GM23338 (cell line): ENCODE measurements at regions not wholly inside any gene's neighbourhood (a gene's known extent, or its start where the extent isn't known, plus 50 kb on each side); places are given as distances from the start of the nearest gene placed in this dataset.

ENCODE experiments used
- ATAC-seq: fragments of 200-7000 bp; cut with Tn5 transposase; 3 replicates; pipeline ENCODE4 v1.9.1; 2020
- DNase-seq: peaks from one replicate; pipeline ENCODE4 v3.0.0-alpha.2; 2015; ENCODE audit warnings: low spot score
- H2AFZ ChIP-seq: fragments of 200-600 bp; sonication (generic); 2 replicates; pipeline ENCODE4 v1.8.0; 2016; ENCODE audit warnings: antibody characterized with exemption, mild to moderate bottlenecking, moderate library complexity
- H3F3A ChIP-seq: fragments of 200-600 bp; sonication (generic); replicated peaks from 2 replicates; pipeline ENCODE4 v1.8.0; 2017; ENCODE audit warnings: antibody characterized with exemption, mixed run types, low read depth
- H3K27ac ChIP-seq: fragments of 200-600 bp; sonication (generic); 2 replicates; pipeline ENCODE4 v1.6.1; 2016; ENCODE audit warnings: low read depth
- H3K27me3 ChIP-seq: fragments of 200-600 bp; sonication (generic); 2 replicates; pipeline ENCODE4 v1.8.0; 2016; ENCODE audit warnings: mild to moderate bottlenecking, mixed run types, moderate library complexity; ENCODE audit not compliant: insufficient read depth
- H3K36me3 ChIP-seq: fragments of 200-600 bp; sonication (generic); 2 replicates; pipeline ENCODE4 v1.8.0; 2016; ENCODE audit warnings: mild to moderate bottlenecking; ENCODE audit not compliant: insufficient read depth
- H3K4me1 ChIP-seq: fragments of 200-600 bp; sonication (generic); 2 replicates; pipeline ENCODE4 v1.8.0; 2016; ENCODE audit warnings: mild to moderate bottlenecking, moderate library complexity; ENCODE audit not compliant: insufficient read depth
- H3K4me2 ChIP-seq: fragments of 200-600 bp; sonication (generic); 2 replicates; pipeline ENCODE4 v1.7.1; 2017; ENCODE audit warnings: mixed run types
- H3K4me3 ChIP-seq: fragments of 200-600 bp; sonication (generic); 2 replicates; pipeline ENCODE4 v1.6.1; 2016; ENCODE audit warnings: mixed run types
- H3K79me2 ChIP-seq: fragments of 200-600 bp; sonication (generic); replicated peaks from 2 replicates; pipeline ENCODE4 v1.8.0; 2017; ENCODE audit warnings: mild to moderate bottlenecking; ENCODE audit not compliant: insufficient read depth
- H3K9me2 ChIP-seq: fragments of 200-600 bp; sonication (generic); 2 replicates; pipeline ENCODE4 v1.8.0; 2017; ENCODE audit not compliant: insufficient read depth
- H4K20me1 ChIP-seq: fragments of 200-600 bp; sonication (generic); replicated peaks from 2 replicates; pipeline ENCODE4 v1.8.0; 2017; ENCODE audit warnings: mild to moderate bottlenecking; ENCODE audit not compliant: insufficient read depth
- H3K27ac Mint-ChIP-seq: 2 replicates; pipeline ENCODE4 v1.8.0; 2020; ENCODE audit warnings: inconsistent platforms, mild to moderate bottlenecking, moderate library complexity, mixed read lengths
- H3K27me3 Mint-ChIP-seq: 3 replicates; pipeline ENCODE4 v1.8.0; 2022; ENCODE audit warnings: low read depth, mild to moderate bottlenecking, moderate library complexity, mixed read lengths, inconsistent platforms; ENCODE audit not compliant: insufficient read depth, poor library complexity
- H3K36me3 Mint-ChIP-seq: 3 replicates; pipeline ENCODE4 v1.8.0; 2021; ENCODE audit warnings: low read depth, mild to moderate bottlenecking, inconsistent platforms, moderate library complexity, mixed read lengths
- H3K4me1 Mint-ChIP-seq: 3 replicates; pipeline ENCODE4 v1.8.0; 2020; ENCODE audit warnings: mild to moderate bottlenecking, inconsistent platforms, mixed read lengths
- H3K4me3 Mint-ChIP-seq: 3 replicates; pipeline ENCODE4 v1.8.0; 2021; ENCODE audit warnings: moderate library complexity, mild to moderate bottlenecking, inconsistent platforms, mixed read lengths
- H3K9me3 Mint-ChIP-seq: 3 replicates; pipeline ENCODE4 v1.8.0; 2020; ENCODE audit warnings: moderate library complexity, mild to moderate bottlenecking, inconsistent platforms, mixed read lengths
- CREB1 ChIP-seq: fragments of 250-450 bp; sonication (Bioruptor Pico); IDR thresholded peaks from 2 replicates; pipeline ENCODE4 v1.5.0; 2020; ENCODE audit warnings: low read depth, mild to moderate bottlenecking, moderate library complexity
- ETS1 ChIP-seq: IDR thresholded peaks from 2 replicates; pipeline ENCODE4 v1.6.1; 2016; ENCODE audit warnings: antibody characterized with exemption
- EZH2 ChIP-seq: fragments of 200-600 bp; sonication (generic); IDR thresholded peaks from one replicate; pipeline ENCODE4 v1.8.0; 2017; ENCODE audit warnings: antibody characterized with exemption, mild to moderate bottlenecking, low read depth; ENCODE audit not compliant: unreplicated experiment
- JUNB ChIP-seq: IDR thresholded peaks from one replicate; pipeline ENCODE4 v1.6.1; 2016; ENCODE audit warnings: antibody characterized with exemption; ENCODE audit not compliant: unreplicated experiment
- NANOG ChIP-seq: IDR thresholded peaks from 2 replicates; pipeline ENCODE4 v1.6.1; 2016; ENCODE audit warnings: antibody characterized with exemption, borderline replicate concordance
- TF ChIP-seq, protein P1 (sequence below): fragments of 250-450 bp; sonication (Bioruptor Pico); IDR thresholded peaks from 2 replicates; pipeline ENCODE4 v1.5.0; 2020; ENCODE audit warnings: mild to moderate bottlenecking, moderate library complexity
- TF ChIP-seq, protein P2 (sequence below), 2 experiments: fragments of 200-600 bp in 1 of 2; sonication (generic) in 1 of 2; conservative IDR thresholded peaks; 2 replicates each; pipeline versions ENCODE4 v1.5.1 to v1.6.1; 2016 to 2017; ENCODE audit warnings: antibody characterized with exemption in 2 of 2, low read depth in 2 of 2, mild to moderate bottlenecking in 2 of 2, moderate library complexity in 1 of 2

DNA sequence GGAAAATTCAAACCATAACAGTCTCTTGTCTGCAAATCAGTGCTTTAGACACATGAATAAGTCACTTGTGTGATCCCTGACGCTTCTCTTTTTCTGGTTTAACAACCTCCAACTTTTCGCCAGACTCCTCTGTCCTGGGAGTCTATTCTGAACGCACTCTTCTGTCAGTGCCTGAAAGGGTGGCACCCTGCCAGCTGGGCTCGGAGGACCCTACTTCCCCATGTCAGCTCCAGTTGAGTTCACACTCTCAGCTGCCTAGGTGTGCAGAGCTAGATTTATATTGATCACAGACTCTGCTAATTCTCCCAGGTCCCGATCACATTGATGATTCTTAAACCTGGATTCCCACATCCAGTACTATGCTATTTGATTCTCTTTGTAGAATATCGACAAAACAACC is 649.1 kb downstream of the BNC2 start:
- Mint-ChIP-seq H3K4me1 (peaks cover 20% of the 10 kb centered on the region), H3K4me3 (no peak overlapping the region), H3K27me3 (peaks cover 2% of the 10 kb centered on the region), H3K9me3 (no peaks in the 10 kb centered on the region), H3K36me3 (no peaks in the 10 kb centered on the region), H3K27ac (no peak overlapping the region)
- Histone ChIP-seq H4K20me1 (no peaks in the 10 kb centered on the region), H3K27me3 (no peaks in the 10 kb centered on the region), H3K36me3 (no peaks in the 10 kb centered on the region; the same call in 1 of the 2 replicates), H3F3A (no peaks in the 10 kb centered on the region), H3K4me1 (peaks cover 18% of the 10 kb centered on the region), H2AFZ (0 out of 2 replicates have a peak overlapping the region, but pooled peaks have one; percentile 3), H3K4me2 (no peak overlapping the region), H3K9me2 (no peaks in the 10 kb centered on the region), H3K79me2 (no peaks in the 10 kb centered on the region), H3K27ac (no peak overlapping the region), H3K4me3 (no peak overlapping the region)
- ATAC-seq, result peak; percentile 39; the same call in 2 of the 3 replicates
- TF ChIP-seq CREB1 (no peak), EZH2 (no peak), NANOG (no peak), JUNB (no peak), ETS1 (no peak)
- TF ChIP-seq, protein P1, sequence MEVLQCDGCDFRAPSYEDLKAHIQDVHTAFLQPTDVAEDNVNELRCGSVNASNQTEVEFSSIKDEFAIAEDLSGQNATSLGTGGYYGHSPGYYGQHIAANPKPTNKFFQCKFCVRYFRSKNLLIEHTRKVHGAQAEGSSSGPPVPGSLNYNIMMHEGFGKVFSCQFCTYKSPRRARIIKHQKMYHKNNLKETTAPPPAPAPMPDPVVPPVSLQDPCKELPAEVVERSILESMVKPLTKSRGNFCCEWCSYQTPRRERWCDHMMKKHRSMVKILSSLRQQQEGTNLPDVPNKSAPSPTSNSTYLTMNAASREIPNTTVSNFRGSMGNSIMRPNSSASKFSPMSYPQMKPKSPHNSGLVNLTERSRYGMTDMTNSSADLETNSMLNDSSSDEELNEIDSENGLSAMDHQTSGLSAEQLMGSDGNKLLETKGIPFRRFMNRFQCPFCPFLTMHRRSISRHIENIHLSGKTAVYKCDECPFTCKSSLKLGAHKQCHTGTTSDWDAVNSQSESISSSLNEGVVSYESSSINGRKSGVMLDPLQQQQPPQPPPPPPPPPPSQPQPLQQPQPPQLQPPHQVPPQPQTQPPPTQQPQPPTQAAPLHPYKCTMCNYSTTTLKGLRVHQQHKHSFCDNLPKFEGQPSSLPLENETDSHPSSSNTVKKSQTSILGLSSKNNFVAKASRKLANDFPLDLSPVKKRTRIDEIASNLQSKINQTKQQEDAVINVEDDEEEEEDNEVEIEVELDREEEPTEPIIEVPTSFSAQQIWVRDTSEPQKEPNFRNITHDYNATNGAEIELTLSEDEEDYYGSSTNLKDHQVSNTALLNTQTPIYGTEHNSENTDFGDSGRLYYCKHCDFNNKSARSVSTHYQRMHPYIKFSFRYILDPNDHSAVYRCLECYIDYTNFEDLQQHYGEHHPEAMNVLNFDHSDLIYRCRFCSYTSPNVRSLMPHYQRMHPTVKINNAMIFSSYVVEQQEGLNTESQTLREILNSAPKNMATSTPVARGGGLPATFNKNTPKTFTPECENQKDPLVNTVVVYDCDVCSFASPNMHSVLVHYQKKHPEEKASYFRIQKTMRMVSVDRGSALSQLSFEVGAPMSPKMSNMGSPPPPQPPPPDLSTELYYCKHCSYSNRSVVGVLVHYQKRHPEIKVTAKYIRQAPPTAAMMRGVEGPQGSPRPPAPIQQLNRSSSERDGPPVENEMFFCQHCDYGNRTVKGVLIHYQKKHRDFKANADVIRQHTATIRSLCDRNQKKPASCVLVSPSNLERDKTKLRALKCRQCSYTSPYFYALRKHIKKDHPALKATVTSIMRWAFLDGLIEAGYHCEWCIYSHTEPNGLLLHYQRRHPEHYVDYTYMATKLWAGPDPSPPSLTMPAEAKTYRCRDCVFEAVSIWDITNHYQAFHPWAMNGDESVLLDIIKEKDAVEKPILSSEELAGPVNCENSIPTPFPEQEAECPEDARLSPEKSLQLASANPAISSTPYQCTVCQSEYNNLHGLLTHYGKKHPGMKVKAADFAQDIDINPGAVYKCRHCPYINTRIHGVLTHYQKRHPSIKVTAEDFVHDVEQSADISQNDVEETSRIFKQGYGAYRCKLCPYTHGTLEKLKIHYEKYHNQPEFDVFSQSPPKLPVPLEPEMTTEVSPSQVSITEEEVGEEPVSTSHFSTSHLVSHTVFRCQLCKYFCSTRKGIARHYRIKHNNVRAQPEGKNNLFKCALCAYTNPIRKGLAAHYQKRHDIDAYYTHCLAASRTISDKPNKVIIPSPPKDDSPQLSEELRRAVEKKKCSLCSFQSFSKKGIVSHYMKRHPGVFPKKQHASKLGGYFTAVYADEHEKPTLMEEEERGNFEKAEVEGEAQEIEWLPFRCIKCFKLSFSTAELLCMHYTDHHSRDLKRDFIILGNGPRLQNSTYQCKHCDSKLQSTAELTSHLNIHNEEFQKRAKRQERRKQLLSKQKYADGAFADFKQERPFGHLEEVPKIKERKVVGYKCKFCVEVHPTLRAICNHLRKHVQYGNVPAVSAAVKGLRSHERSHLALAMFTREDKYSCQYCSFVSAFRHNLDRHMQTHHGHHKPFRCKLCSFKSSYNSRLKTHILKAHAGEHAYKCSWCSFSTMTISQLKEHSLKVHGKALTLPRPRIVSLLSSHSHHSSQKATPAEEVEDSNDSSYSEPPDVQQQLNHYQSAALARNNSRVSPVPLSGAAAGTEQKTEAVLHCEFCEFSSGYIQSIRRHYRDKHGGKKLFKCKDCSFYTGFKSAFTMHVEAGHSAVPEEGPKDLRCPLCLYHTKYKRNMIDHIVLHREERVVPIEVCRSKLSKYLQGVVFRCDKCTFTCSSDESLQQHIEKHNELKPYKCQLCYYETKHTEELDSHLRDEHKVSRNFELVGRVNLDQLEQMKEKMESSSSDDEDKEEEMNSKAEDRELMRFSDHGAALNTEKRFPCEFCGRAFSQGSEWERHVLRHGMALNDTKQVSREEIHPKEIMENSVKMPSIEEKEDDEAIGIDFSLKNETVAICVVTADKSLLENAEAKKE, result no peak
- TF ChIP-seq, protein P2, sequence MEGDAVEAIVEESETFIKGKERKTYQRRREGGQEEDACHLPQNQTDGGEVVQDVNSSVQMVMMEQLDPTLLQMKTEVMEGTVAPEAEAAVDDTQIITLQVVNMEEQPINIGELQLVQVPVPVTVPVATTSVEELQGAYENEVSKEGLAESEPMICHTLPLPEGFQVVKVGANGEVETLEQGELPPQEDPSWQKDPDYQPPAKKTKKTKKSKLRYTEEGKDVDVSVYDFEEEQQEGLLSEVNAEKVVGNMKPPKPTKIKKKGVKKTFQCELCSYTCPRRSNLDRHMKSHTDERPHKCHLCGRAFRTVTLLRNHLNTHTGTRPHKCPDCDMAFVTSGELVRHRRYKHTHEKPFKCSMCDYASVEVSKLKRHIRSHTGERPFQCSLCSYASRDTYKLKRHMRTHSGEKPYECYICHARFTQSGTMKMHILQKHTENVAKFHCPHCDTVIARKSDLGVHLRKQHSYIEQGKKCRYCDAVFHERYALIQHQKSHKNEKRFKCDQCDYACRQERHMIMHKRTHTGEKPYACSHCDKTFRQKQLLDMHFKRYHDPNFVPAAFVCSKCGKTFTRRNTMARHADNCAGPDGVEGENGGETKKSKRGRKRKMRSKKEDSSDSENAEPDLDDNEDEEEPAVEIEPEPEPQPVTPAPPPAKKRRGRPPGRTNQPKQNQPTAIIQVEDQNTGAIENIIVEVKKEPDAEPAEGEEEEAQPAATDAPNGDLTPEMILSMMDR (conservative IDR thresholded peaks at IDR 0.05; ENCODE audit: low read depth in 2 of 2), result no peak
- no peak for DNase-seq
